SJSA1 (cell line): ENCODE measurements at regions not wholly inside any gene's neighbourhood (a gene's known extent, or its start where the extent isn't known, plus 50 kb on each side); places are given as distances from the start of the nearest gene placed in this dataset.
A peak's percentile ranks its signal among the peaks of the same experiment; 100 is the strongest.
"Not testable (repeated sequence)": the region's sequence is repeated elsewhere in the genome, so short reads cannot be mapped to it uniquely, and the experiment has no call there.

Source experiments
- DNase-seq, 2 experiments: peaks; one replicate each; pipeline ENCODE4 v3.0.0-alpha.2; 2015 to 2020; ENCODE audit warnings: low spot score in 2 of 2, low read depth in 1 of 2
- H3K27ac ChIP-seq: fragments of 250-450 bp; sonication (Bioruptor Pico); 2 replicates; pipeline ENCODE4 v1.5.1; 2020; ENCODE audit warnings: mild to moderate bottlenecking, moderate library complexity
- H3K27me3 ChIP-seq: fragments of 250-450 bp; sonication (Bioruptor Pico); replicated peaks from 2 replicates; pipeline ENCODE4 v1.5.1; 2020; ENCODE audit warnings: mild to moderate bottlenecking, moderate library complexity
- H3K36me3 ChIP-seq: fragments of 250-450 bp; sonication (Bioruptor Pico); 2 replicates; pipeline ENCODE4 v1.5.1; 2020; ENCODE audit warnings: mild to moderate bottlenecking
- H3K4me1 ChIP-seq: fragments of 250-450 bp; sonication (Bioruptor Pico); replicated peaks from 2 replicates; pipeline ENCODE4 v1.6.1; 2021; ENCODE audit warnings: mild to moderate bottlenecking
- H3K4me3 ChIP-seq: fragments of 250-450 bp; sonication (Bioruptor Pico); 2 replicates; pipeline ENCODE4 v1.5.1; 2020; ENCODE audit warnings: mild to moderate bottlenecking
- H3K9me3 ChIP-seq: fragments of 250-450 bp; sonication (Bioruptor Pico); replicated peaks from 2 replicates; pipeline ENCODE4 v1.5.1; 2020; ENCODE audit warnings: mild to moderate bottlenecking

DNA sequence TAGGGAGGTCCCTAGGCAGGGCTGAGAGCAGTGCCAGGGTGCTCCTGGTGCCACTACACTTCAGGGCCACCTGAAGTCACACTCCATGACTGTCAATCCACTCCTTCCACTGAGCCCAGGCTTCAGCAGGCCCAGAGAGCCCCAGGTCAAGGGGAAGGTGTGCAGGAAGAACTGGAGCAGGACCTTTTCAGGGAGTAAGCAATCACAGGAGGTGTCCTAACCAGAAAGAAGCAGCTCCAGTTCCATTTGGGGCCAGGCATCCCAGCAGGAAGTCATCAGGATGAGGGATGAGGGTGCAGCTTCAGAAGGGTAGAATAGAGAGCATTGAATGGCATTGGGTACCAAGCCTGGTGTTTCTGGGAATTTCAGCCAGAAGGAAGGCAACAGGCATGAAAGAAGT lies 556.5 kb downstream of the INSC start:
- 0 out of 2 replicates have a peak, but pooled peaks cover 2% of the 10 kb centered on the region for H3K9me3 ChIP-seq
- H3K27ac ChIP-seq, result peak overlapping the region; percentile 17
- peaks cover 39% of the 10 kb centered on the region for H3K4me1 ChIP-seq
- H3K36me3 ChIP-seq, result no peaks in the 10 kb centered on the region
- peak in 1 of 2 experiments; percentile 23 for DNase-seq
- H3K27me3 ChIP-seq, result no peaks in the 10 kb centered on the region
- H3K4me3 ChIP-seq, result no peak overlapping the region

DNA sequence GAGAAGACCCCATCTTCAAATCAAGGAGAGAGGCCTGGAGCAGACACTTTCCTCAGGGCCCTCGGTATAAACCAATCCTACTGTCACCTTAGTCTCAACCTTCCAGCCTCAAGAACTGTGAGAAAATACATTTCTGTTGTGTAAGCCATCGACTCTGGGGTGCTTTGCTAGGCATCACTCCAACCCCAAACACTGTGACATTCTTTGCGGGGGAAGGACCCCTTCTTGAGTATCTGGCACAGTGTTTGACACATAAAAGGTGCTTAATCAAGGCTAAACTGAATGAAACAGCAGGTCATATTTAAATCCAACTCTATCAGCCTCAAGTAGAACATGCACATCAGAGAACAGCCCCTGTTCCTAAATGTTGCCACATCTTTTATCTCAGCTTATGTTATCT lies 558.1 kb downstream of the INSC start:
- 0 out of 2 replicates have a peak, but pooled peaks cover 2% of the 10 kb centered on the region for H3K9me3 ChIP-seq
- peak in 1 of 2 experiments; percentile 15 for DNase-seq
- H3K27me3 ChIP-seq, result no peaks in the 10 kb centered on the region
- H3K4me1 ChIP-seq, result peaks cover 24% of the 10 kb centered on the region
- H3K27ac ChIP-seq, result no peak overlapping the region
- no peak overlapping the region for H3K4me3 ChIP-seq
- H3K36me3 ChIP-seq, result no peaks in the 10 kb centered on the region

DNA sequence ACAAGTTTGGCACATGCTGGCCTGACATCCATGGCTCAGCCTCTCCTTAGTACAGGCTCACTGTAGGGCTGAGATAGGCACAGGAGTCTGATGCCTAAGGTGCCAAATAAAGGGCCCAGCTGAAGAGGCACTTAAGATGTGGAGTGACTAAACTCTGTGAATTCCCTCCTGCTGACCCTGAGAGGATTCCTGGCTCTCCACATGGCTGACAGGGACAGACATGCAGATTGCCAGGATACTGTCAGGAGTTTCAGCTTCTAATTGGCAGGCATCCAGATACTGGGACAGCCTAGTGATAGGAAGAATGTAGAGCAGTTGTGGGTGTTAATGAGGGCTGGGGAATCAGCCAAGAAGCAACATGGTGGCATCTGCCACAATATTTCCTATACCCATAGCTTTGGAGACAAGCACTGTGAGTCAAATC lies 558.7 kb downstream of the INSC start:
- H3K27me3 ChIP-seq, result no peaks in the 10 kb centered on the region
- H3K36me3 ChIP-seq, result no peaks in the 10 kb centered on the region
- H3K4me1 ChIP-seq, result peaks cover 24% of the 10 kb centered on the region
- H3K4me3 ChIP-seq, result no peak overlapping the region
- no peak overlapping the region for H3K27ac ChIP-seq
- 0 out of 2 replicates have a peak, but pooled peaks cover 2% of the 10 kb centered on the region for H3K9me3 ChIP-seq
- DNase-seq, result peak in 1 of 2 experiments; percentile 32

DNA sequence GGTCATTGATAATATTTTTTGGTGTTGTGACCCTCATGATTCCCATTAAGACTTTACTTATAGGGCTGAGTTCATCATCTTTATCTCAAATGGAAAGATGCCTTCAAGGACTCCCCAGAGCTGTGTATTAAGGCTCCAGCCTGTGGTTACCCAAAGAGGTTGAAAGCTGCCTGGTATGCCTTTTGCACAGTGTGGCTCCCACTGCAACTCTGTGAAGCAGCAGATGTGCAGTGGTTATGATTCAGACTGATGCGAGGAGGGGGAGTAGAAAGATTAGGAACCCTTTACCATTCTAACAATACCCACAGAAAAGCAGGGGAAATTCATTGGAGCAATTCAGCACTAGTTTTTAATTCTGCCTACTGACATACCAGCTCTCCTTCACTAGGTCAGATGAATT lies 560.0 kb downstream of the INSC start:
- peak in 1 of 2 experiments; percentile 14 for DNase-seq
- Histone ChIP-seq H3K4me3 (no peak overlapping the region), H3K4me1 (peaks cover 17% of the 10 kb centered on the region), H3K36me3 (no peaks in the 10 kb centered on the region), H3K27me3 (no peaks in the 10 kb centered on the region), H3K9me3 (0 out of 2 replicates have a peak, but pooled peaks cover 2% of the 10 kb centered on the region), H3K27ac (no peak overlapping the region)

DNA sequence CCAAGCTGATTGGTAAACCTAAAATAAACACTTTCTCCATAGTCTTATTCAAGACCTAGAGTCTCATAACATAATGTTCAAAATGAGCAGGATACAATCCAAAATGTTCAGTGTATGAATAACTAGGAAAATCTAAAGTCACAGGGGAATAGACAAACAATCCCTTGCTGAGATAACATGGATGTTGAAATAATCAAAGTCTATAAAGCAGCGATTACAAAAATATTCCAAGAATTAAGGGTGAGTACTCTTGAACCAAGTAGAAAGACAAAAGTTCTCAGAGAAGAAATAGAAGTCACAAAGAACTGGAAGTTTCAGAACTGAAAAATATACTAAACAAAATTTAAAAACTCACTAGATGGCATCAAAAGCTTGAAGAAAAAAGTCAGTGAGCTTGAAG lies 561.0 kb downstream of the INSC start:
- peaks cover 15% of the 10 kb centered on the region for H3K4me1 ChIP-seq
- no peaks in the 10 kb centered on the region for H3K27me3 ChIP-seq
- H3K36me3 ChIP-seq, result no peaks in the 10 kb centered on the region
- no peak for DNase-seq
- 0 out of 2 replicates have a peak, but pooled peaks cover 2% of the 10 kb centered on the region for H3K9me3 ChIP-seq
- no peak overlapping the region for H3K4me3 ChIP-seq
- H3K27ac ChIP-seq, result no peak overlapping the region

DNA sequence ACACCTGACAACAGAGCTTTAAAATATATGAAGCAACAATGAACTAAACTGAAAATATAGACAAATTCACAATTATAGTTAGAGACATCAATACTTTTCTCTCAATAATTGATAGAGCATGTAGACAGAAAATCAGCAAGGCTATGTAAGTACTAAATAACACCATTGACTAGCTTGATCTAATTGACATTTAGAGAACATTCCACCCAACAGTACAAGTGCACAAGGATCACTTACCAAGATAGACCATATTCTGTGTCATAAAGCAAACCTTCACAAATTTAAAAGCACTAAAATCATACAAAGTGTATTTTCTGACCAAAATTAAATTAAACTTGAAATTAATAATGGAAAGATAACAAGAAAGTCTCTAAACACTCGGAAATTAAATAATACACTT lies 562.5 kb downstream of the INSC start:
- DNase-seq, result no peak
- Histone ChIP-seq H3K4me3 (no peak overlapping the region), H3K4me1 (peaks cover 16% of the 10 kb centered on the region), H3K27ac (no peak overlapping the region), H3K27me3 (no peaks in the 10 kb centered on the region), H3K36me3 (no peaks in the 10 kb centered on the region), H3K9me3 (0 out of 2 replicates have a peak, but pooled peaks cover 2% of the 10 kb centered on the region)

DNA sequence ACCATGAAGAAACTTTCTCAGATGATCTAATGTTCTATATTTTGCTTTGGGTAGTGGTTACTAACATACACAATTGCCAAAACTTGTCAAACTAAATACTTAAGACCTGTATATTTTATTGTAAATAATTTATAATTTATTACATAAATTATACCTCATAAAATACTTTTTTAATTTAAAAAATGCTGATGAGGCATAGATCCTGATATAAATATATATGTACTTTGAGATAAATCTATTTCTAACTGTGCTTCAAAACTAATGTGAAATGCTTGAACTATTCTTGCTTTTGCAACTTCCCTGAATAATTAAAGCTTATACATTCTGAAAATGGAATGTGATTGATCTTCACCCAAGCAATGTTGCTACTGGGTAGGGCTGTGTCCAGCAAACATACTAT lies 568.8 kb downstream of the INSC start:
- Histone ChIP-seq H3K27ac (no peak overlapping the region), H3K4me1 (peaks cover 47% of the 10 kb centered on the region), H3K27me3 (no peaks in the 10 kb centered on the region), H3K36me3 (no peaks in the 10 kb centered on the region), H3K9me3 (no peaks in the 10 kb centered on the region), H3K4me3 (no peak overlapping the region)
- DNase-seq, result no peak

DNA sequence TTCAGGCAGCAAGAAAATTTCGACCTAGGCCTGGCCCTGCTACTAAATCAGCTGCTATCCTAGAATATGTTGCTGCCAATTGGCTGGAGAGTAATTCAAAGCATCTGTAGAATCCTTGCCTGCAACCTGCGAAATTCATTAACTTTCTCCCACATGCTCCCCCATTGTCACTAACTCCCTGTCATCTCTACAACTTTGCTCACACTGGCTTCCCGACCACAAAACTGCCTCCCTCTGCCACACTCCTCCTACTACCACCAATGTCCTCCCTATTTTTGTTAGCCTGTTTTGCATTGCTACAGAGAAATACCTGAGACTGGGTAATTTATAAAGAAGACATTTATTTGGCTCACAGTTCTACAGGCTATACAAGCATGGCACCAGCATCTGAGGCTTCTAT lies 570.6 kb downstream of the INSC start:
- peak in 1 of 2 experiments; percentile 11 for DNase-seq
- Histone ChIP-seq H3K9me3 (no peaks in the 10 kb centered on the region), H3K4me1 (peaks cover 54% of the 10 kb centered on the region)

DNA sequence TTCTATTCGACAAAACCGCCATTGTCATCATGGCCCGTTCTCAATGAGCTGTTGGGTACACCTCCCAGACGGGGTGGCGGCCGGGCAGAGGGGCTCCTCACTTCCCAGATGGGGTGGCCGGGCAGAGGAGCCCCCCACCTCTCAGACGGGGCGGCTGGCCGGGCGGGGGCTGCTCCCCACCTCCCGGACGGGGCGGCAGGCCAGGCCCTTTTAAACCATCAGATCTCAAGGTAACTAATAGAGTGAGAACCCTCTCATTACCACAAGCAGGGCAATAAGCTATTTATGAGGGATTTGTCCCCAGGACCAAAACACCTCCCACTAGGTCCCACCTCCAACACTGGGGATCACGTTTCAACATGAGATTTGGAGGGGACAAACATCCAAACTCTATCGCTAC lies 571.5 kb downstream of the INSC start:
- DNase-seq, result peak in 1 of 2 experiments; percentile 22
- not testable (repeated sequence) for H3K9me3 ChIP-seq, H3K4me3 ChIP-seq, H3K27ac ChIP-seq, H3K27me3 ChIP-seq, H3K36me3 ChIP-seq
- peaks cover 47% of the 10 kb centered on the region for H3K4me1 ChIP-seq

More for the DNA sequence above, 570.6 kb downstream of the INSC start:
- Histone ChIP-seq H3K4me3 (no peak overlapping the region), H3K27ac (0 out of 2 replicates have a peak overlapping the region, but pooled peaks have one; percentile 12), H3K27me3 (no peaks in the 10 kb centered on the region), H3K36me3 (no peaks in the 10 kb centered on the region)

DNA sequence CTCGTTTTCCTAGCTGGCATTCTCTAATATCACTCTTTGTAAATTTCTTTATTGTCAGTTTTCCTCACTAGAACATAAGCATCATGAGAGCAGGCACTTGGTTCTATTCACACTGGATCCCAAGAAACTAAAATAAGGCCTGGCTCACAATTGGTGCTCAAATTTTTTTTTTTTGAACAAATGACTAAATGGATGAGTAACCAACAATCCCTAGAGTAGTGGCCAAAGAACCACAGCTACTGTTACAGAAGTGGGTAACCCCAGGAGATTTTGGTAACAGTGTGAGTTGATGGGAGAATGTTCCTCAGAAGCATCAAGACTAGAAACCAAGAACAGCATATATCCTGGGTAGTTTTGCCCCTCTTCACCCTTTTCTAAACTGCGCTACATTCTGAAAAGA lies 572.6 kb downstream of the INSC start:
- Histone ChIP-seq H3K9me3 (no peaks in the 10 kb centered on the region), H3K36me3 (no peaks in the 10 kb centered on the region), H3K4me1 (peaks cover 42% of the 10 kb centered on the region), H3K4me3 (no peak overlapping the region), H3K27me3 (no peaks in the 10 kb centered on the region), H3K27ac (peak overlapping the region; percentile 52)
- peak in 1 of 2 experiments; percentile 6 for DNase-seq

DNA sequence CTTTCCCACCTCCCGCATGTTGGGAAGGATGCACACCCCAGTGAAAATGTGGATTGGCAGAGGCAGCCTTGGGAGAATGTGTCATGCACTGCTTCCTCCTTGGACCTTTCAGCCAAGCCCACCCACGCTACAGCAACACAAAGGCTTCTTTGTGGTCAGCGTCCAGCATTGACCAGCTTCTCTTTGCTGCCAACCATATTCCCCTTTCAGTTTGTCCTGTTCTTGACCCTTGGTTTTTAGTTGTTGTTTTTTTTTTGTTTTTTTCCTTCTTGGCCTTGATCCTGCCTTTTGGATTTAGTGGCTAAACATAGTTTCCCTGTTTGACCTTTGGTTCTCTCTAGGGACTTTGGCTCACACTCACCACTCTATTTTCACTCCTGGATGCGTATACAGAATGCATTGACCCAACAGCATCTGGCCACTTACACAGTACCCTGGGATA lies 573.6 kb downstream of the INSC start:
- peak; percentile 92 to 95 for DNase-seq

DNA sequence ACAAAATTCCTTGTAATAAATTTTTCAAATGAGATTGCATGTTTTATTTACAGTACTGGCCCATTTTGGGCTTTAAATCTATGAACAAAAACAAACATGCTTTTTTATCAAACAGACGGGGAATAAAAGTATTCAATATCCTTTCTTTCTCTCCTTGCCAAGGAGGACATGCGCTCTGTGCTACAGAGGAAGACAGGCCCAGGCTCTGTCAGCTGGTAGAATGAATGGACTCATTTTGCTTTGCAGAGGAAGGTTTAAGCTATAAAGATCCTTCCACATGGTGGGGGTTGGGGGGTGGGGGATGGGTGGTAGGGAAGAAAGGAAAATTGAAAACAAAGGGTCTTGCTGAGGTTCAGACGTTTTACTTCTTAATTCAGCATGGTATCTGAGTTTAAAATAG lies 575.6 kb downstream of the INSC start:
- Histone ChIP-seq H3K9me3 (no peaks in the 10 kb centered on the region), H3K27ac (no peak overlapping the region), H3K4me3 (no peak overlapping the region), H3K4me1 (peaks cover 47% of the 10 kb centered on the region), H3K27me3 (no peaks in the 10 kb centered on the region), H3K36me3 (no peaks in the 10 kb centered on the region)
- peak in 1 of 2 experiments; percentile 7 for DNase-seq

More for the DNA sequence above, 573.6 kb downstream of the INSC start:
- peaks cover 52% of the 10 kb centered on the region for H3K4me1 ChIP-seq
- H3K9me3 ChIP-seq, result no peaks in the 10 kb centered on the region
- H3K36me3 ChIP-seq, result no peaks in the 10 kb centered on the region
- no peaks in the 10 kb centered on the region for H3K27me3 ChIP-seq
- H3K4me3 ChIP-seq, result no peak overlapping the region
- peak overlapping the region; percentile 52 for H3K27ac ChIP-seq

DNA sequence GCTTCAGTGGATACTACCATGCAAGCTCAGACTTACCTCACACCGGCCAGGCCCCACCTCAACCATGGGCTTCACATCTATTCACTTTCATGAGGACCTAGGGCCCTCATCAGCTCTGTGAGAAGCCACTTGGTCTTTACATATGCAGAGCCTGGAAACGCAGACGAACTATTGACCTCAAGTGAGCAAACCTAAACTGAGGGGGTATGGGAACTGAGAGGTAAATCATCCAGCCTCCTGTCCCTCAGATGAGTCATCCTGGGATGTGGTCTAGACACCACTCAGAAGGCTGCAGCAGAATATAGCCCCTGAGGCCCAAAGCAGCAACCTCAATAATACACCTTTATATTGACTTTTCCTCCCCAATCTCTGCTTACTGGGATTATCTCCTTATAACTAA lies 578.0 kb downstream of the INSC start:
- no peak overlapping the region for H3K27ac ChIP-seq

DNA sequence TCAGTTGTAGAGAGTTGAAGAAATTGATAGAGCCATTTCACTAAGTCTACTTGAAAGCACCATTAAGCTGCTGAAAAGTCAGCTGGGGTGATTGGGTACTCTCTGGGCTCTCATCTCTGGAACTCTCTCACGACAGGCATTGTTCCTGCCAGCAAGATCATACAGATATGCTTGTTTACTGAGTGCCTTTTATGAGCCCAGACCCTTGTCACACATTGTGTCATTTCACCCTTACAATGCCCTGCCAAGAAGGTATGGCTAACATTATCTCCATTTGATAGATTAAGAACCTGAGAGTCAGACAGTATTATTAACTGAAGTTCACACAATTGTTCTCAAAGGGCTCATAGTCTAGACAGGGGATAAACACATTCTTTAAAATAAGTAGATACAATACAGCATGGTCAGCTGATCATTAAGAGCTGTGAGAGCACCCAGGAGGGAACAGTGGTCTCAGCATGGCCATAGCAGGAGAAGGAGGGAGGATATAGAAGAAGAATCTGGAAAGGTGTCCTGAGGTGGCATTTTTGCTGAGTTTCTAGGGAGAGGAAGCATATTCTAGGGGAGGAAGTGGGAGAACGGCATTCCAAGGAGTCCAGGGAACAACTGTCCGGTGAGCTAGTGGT lies 580.5 kb downstream of the INSC start:
- Histone ChIP-seq H3K27me3 (no peaks in the 10 kb centered on the region), H3K4me1 (peaks cover 10% of the 10 kb centered on the region), H3K36me3 (no peaks in the 10 kb centered on the region), H3K9me3 (no peaks in the 10 kb centered on the region), H3K4me3 (no peak overlapping the region), H3K27ac (no peak overlapping the region)
- peak in 1 of 2 experiments; percentile 21 for DNase-seq

More for the DNA sequence above, 578.0 kb downstream of the INSC start:
- Histone ChIP-seq H3K9me3 (no peaks in the 10 kb centered on the region), H3K36me3 (no peaks in the 10 kb centered on the region), H3K4me3 (no peak overlapping the region), H3K27me3 (no peaks in the 10 kb centered on the region), H3K4me1 (peaks cover 28% of the 10 kb centered on the region)
- peak; percentile 38 to 52 for DNase-seq
